OCI-LY7 (cell line): ENCODE measurements at regions not wholly inside any gene's neighbourhood (a gene's known extent, or its start where the extent isn't known, plus 50 kb on each side); places are given as distances from the start of the nearest gene placed in this dataset.

ENCODE experiments used
- EZH2phosphoT487 ChIP-seq: fragments of 200-600 bp; sonication (generic); IDR thresholded peaks from 2 replicates; pipeline ENCODE4 v1.6.1; 2018; ENCODE audit warnings: low read depth, borderline replicate concordance, mild to moderate bottlenecking, mixed run types, antibody characterized with exemption, low read length, moderate library complexity, mixed read lengths
- TF ChIP-seq, protein P1 (sequence below): fragments of 200-600 bp; sonication (generic); conservative IDR thresholded peaks from 2 replicates; pipeline ENCODE4 v1.5.1; 2014; ENCODE audit warnings: mild to moderate bottlenecking, antibody characterized with exemption, low read length, moderate library complexity, mixed read lengths

- TF ChIP-seq, protein P1, sequence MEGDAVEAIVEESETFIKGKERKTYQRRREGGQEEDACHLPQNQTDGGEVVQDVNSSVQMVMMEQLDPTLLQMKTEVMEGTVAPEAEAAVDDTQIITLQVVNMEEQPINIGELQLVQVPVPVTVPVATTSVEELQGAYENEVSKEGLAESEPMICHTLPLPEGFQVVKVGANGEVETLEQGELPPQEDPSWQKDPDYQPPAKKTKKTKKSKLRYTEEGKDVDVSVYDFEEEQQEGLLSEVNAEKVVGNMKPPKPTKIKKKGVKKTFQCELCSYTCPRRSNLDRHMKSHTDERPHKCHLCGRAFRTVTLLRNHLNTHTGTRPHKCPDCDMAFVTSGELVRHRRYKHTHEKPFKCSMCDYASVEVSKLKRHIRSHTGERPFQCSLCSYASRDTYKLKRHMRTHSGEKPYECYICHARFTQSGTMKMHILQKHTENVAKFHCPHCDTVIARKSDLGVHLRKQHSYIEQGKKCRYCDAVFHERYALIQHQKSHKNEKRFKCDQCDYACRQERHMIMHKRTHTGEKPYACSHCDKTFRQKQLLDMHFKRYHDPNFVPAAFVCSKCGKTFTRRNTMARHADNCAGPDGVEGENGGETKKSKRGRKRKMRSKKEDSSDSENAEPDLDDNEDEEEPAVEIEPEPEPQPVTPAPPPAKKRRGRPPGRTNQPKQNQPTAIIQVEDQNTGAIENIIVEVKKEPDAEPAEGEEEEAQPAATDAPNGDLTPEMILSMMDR = no peak
- TF ChIP-seq EZH2phosphoT487 = no peak
Measured at GRCh38 chr9:70477907-70478480, 63.5 kb upstream of the KLF9 start.
